Activated CD4-positive, alpha-beta T cell treated with anti-CD3 and anti-CD28 coated beads for 48 hours (primary cell): ENCODE measurements at regions not wholly inside any gene's neighbourhood (a gene's known extent, or its start where the extent isn't known, plus 50 kb on each side); places are given as distances from the start of the nearest gene placed in this dataset.

Source experiments
- DNase-seq: peaks from one replicate; pipeline ENCODE4 v3.0.0-alpha.2; 2020

- DNase-seq: no peak
Measured at GRCh38 chr20:10807013-10807412, 133.2 kb upstream of the JAG1 start.

GRCh38 chr20:10812759-10813327 is 139.0 kb upstream of the JAG1 start:
- DNase-seq: no peak

GRCh38 chr20:10823585-10823984 is 149.8 kb upstream of the JAG1 start:
- DNase-seq: no peak

GRCh38 chr20:10824750-10825500 is 151.1 kb upstream of the JAG1 start:
- DNase-seq: no peak

GRCh38 chr20:10826111-10826510 is 152.3 kb upstream of the JAG1 start:
- DNase-seq: no peak

- DNase-seq: no peak
Measured at GRCh38 chr20:10828180-10828579, 154.4 kb upstream of the JAG1 start.

- DNase-seq: no peak
Measured at GRCh38 chr20:10832141-10832540, 158.3 kb upstream of the JAG1 start.

GRCh38 chr20:10837901-10838300 is 164.1 kb upstream of the JAG1 start:
- no peak for DNase-seq

GRCh38 chr20:10842116-10842515 is 168.3 kb upstream of the JAG1 start:
- DNase-seq: no peak

- DNase-seq: no peak
Measured at GRCh38 chr20:10843146-10843711, 169.4 kb upstream of the JAG1 start.

- no peak for DNase-seq
Measured at GRCh38 chr20:10846766-10847165, 173.0 kb upstream of the JAG1 start.

GRCh38 chr20:10848810-10849370 is 175.1 kb upstream of the JAG1 start:
- no peak for DNase-seq

GRCh38 chr20:10853176-10853575 is 179.4 kb upstream of the JAG1 start:
- DNase-seq: no peak

GRCh38 chr20:10853731-10854130 is 179.9 kb upstream of the JAG1 start:
- DNase-seq: no peak

GRCh38 chr20:10854976-10855375 is 181.2 kb upstream of the JAG1 start:
- DNase-seq: no peak

GRCh38 chr20:10855778-10856177 is 182.0 kb upstream of the JAG1 start:
- no peak for DNase-seq

- DNase-seq: no peak
Measured at GRCh38 chr20:10856237-10857015, 182.6 kb upstream of the JAG1 start.

- no peak for DNase-seq
Measured at GRCh38 chr20:10857352-10858070, 183.7 kb upstream of the JAG1 start.

GRCh38 chr20:10861090-10861489 is 187.3 kb upstream of the JAG1 start:
- DNase-seq: no peak

GRCh38 chr20:10861619-10862018 is 187.8 kb upstream of the JAG1 start:
- no peak for DNase-seq

GRCh38 chr20:10863337-10864060 is 189.7 kb upstream of the JAG1 start:
- no peak for DNase-seq

GRCh38 chr20:10864076-10864672 is 190.4 kb upstream of the JAG1 start:
- no peak for DNase-seq
